ENCODE measurements at regions not wholly inside any gene's neighbourhood (a gene's known extent, or its start where the extent isn't known, plus 50 kb on each side); places are given as distances from the start of the nearest gene placed in this dataset.

DNA sequence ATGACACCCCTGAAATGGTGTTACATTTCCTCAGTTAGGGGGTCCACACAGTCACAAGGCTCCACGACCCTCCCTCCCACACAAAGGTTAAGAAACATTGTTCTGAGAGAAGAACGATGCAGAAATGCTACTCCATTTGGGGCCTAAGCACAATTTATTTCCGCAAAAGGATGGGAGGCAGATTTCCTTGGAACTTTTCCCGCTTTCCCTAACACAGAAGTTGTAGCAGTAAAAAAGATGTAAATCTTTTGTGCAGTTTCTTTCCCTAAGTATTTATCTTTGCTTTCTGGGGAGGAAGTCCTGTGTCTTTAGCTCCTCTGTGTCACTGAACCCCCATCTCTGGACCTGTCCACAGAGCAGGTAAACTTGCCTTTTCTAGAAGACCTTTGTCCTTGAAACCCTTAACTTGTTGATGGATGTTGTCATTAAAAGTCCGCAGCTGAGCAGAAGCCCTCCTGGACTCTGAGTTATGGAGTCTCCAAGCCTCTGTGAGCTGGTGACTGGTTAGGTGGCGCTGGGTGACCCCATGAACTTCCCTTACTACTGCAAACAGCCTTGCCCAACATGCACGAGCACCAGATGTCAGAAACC is 67.2 kb upstream of the SHISA3 start:
- no peak for DNase-seq (ENCODE audit: low read depth in 3 of 3)

DNA sequence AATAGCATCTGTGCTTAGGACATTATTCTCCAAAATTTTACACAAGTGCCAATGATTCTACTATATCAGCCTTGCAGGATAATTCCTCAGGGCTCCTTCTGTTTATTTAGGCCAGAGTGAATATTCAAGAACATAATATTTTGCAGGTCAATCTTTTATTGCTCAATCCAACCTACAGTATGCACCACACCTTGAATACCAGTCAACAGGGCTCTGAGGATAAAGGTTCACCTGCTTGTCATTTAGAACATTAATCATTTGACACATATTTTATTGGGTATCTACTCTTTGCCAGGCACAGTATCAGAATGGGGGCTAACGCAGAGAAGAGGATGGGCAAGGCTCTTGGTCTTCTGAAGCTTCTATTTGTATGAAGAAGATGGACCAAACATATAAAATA is 66.2 kb upstream of the SHISA3 start:
- no peak for DNase-seq (ENCODE audit: low read depth in 3 of 3)

DNA sequence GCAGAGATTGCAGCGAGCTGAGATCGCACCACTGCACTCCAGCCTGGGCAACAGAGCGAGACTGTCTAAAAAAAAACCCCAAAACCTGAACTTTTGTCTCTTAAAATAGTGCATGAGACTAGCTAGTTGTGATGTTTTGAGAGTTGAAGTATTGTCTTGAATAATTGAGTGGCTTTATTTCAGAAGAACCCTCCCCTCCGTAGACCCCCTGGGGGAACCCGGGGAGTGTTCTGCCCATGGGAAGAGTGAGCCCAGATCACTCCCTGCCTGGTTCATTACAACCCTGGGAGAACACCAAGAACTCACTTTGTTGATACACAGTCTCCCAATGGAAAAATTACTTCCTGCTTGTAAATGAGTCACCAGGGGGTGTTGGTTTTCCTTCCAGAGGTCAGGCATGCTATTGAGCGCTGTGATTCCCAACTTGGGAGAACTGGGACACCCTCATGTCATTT is 65.3 kb upstream of the SHISA3 start:
- no peak for DNase-seq (ENCODE audit: low read depth in 3 of 3)

DNA sequence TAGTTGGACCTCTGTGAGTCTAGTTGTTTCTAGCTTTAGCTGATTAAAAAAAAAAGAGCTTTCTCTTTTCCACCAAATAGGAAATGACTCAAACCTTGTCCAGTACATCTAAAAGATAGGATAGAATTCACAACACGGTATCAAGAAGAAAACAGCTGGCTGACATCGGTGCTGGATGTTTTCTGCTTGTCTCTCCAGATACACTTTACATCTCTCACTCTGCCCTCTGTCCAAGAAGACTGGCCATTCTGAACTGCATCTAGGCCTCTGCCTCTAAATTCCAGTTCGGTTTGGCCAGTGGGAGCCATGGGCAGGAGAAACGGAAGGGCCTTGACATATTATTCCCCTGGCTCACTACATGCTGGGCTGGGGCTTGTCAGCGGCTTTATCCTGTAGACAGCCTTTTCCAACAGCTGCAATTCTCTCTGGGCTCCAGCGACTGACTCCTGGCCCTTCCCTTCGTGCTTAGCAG is 57.3 kb upstream of the SHISA3 start:
- no peak for DNase-seq (ENCODE audit: low read depth in 3 of 3)

DNA sequence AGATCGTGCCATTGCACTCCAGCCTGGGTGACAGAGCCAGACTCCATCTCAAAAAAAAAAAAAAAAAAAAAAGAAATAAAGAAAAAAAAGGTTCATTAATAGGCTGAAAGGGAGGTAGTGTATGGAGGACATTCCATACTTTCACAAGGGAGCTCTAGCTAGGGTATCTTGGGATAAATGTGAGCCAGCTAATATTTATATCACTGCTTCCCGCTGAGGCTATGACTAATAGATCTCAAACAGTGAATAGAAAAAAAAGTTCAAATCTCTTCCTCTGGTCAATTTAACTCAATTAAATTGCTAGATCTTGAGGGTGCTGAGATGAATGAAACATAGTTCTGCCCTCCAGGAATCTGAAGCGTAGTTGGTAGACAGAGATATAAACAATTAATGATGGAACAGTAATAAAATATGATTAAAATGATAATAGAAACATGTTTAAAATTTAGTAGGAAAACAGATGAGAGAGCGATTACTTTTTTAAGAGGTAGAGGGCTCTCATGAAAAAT is 55.7 kb upstream of the SHISA3 start:
- no peak for DNase-seq (ENCODE audit: low read depth in 3 of 3)

DNA sequence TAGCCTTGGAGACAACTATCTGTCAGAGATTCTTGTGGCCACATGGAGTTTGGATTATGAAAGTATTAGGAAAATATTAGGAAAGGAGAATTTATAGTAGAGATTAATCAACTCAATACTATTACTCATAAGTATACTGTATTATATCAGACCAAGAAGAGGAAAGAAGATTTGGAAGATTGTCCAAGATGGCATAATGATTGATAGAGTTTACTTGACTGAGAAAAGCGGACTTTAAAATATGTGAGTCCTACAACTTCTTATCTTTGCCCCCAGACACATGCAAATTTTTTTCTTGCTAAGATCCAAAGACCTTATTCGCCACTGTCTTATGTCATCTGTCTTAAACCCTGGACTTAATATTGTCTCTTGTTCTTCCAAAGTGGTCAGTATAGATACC is 54.8 kb upstream of the SHISA3 start:
- no peak for DNase-seq (ENCODE audit: low read depth in 3 of 3)

DNA sequence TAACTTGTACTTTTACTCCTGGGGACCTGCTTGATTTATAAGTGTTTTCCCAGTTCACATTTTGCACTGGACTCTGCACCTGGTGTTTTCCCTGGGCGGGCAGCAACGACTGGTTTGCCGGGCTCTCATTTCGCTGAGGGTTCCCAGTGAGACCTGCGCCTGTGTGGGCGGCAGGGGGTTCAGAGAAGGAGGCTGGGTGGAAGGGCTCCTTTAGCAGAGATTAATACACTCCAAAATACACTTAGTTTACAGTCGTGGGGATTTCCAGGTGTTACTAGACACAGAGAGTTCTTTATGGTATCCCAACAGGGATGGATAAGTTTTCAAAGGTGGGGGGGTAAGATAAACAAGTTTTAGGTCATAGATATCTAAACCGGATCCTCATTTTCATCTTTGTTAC is 53.0 kb upstream of the SHISA3 start:
- no peak for DNase-seq (ENCODE audit: low read depth in 3 of 3)

DNA sequence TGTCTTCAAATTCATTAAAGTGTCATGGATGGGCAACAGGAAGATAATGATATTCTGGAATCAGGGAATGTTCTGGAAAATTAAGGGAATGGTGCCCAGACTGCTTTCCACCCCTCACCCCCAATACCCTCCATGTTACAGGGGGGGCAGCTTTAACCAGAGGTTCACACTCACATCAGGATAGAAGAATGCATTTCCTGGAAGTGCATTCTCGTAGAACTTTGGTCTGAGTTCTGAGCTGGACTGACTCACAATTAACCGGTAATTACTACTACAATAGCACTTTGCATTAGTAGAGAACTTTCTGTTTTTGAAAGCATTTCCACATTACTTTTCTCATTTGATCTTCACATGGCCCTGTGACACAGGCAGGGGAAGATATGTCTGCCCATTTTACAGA is 52.5 kb upstream of the SHISA3 start:
- DNase-seq (ENCODE audit: low read depth in 3 of 3), result no peak

DNA sequence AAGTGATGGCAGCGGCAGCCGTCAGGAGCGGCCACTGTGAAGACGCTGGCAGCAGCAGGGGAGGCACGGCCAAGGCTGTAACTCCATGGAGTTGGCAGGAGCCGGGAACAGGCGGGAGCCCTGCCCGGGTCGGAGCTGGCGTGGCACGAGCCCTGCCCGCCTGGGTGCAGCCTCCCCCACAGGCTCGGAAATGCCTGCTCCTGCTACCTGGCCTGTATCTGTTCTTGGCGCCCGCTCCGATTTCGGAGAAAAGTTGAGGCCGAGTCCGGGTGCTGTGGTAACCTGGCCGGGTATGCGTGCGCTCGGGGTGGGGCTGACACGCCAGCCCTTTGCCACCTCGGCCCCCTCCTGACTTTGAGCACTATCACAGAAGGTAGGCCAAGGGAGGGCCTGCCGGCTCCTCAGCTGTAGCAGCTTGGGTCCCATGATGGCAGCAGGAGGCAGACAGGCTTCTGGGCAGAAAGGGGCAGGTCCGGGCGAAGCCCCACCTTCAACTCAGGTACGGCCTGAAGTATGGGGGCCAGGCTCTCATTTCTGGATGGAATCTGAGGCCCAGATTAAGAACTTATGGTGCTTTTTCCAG is 51.2 kb upstream of the SHISA3 start:
- DNase-seq (ENCODE audit: low read depth in 3 of 3), result no peak

DNA sequence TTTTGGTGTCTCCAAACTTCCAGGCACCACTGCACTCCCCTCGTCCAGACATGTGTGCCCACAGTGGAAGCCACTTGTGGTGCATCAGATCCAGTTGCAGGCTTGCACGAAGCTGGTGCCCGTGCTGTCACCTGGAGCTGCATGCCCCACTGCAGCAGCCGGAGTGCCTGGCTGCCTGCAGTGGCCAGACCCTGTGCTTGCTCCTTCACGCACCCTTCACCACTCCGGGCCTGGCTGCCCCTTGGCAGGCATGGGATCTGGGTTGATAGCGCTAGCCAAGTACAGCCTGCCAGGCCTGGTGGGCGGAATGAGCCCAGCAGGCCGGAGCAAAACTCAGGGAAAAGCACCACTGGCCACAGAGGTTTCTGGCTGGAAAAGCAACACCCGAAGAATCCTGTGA is 50.2 kb upstream of the SHISA3 start:
- no peak for DNase-seq (ENCODE audit: low read depth in 3 of 3)
